HG02970 (cell line): ENCODE measurements at regions not wholly inside any gene's neighbourhood (a gene's known extent, or its start where the extent isn't known, plus 50 kb on each side); places are given as distances from the start of the nearest gene placed in this dataset.

Experiments
- ATAC-seq: cut with Tn5 transposase; IDR thresholded peaks from one replicate; pipeline ENCODE4 v1.9.1; 2021; ENCODE audit warnings: mild to moderate bottlenecking, moderate library complexity, moderate number of reproducible peaks; ENCODE audit not compliant: unreplicated experiment, low FRiP score

DNA sequence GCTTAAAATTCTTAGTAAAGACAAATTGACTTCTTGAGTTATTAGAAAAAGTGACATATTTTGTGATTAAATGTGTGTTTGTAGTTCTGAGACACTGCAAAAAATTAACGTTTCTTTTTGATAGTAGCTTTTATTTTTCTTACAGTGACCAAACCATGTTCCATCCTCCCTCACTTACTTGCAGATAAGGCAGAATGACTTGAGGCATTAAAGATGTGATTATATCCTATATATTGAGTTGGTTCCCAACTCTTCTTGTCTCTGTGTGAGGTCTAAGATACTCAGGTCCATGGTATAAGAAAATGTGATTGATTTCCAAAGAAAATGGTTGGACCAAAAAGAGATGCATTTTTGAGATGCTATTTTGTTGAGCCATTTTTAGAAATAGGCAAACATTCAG is 238.3 kb upstream of the NR2F2 start:
- no peak for ATAC-seq

DNA sequence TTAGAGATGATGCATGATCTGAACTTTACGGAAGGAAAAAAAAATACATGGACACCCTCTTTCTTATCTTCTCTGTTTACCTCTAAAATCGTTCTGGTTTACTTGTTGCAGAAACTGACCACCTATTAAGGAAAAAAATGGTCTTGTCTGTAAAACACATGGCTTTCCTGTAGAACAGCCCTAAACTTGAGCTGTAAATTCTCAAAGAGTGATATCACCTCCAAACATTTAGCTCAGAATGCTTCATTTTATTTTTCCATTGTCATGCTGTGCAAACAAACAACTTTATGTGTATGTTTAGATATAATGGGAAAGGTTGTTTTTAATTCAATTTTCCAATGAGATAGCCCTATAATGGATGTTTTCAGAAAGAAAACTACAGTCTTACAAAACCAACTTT is 237.4 kb upstream of the NR2F2 start:
- no peak for ATAC-seq

DNA sequence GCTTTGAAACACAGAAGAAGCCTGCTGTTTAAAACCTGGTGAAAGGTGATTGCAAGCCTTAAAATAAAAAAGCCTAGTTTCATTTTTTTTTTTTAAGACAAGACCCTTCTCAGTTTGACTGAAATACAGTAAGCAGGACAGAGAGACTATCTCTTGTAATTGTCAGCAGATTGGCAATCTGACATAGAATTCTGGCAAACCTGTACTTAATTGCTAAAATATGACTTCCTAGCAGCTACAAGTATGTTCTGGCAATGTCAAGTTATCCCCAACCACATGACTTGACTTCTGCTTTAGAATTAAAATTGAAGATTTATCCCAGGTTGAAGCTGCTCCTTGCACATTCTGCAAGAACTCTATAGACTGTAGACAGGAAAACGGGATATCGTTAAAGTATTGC is 232.8 kb upstream of the NR2F2 start:
- no peak for ATAC-seq

DNA sequence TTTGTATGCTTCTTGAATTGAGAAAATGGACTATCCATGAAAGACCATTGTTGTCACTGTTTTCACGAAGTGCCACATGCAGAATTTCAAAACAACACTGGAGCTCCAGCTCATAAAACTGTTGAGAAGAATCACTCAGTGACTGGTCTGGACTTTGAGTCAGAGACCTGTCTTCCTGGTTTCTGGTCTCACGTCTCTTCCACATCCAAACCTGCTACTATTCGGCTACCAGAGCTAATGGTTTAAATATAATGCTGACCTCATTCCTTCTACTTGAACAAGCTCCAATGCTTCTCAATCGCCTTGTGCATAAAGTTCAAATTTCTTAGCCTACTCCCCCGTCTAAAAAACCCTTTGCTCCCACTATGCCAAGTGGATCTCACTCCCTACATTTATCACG is 227.9 kb upstream of the NR2F2 start:
- ATAC-seq, result no peak

DNA sequence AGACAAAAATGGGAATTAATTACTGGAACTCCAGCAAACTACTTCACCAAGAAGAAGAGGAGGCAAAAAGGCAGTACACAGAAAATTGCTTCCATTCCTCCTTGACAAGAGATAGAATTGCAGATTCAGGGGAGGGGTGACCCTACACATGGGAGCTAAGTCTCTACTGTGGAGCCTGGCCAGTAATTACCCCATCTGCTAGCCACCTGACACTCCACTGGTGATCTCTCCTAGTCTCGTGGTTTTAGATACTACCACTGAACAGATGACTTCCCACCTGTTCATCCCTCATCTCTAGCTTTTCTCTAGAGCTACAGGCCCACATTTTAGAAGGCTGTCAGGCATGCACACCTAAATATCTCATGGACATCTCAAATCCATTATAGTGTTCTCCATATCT is 224.3 kb upstream of the NR2F2 start:
- ATAC-seq, result no peak

DNA sequence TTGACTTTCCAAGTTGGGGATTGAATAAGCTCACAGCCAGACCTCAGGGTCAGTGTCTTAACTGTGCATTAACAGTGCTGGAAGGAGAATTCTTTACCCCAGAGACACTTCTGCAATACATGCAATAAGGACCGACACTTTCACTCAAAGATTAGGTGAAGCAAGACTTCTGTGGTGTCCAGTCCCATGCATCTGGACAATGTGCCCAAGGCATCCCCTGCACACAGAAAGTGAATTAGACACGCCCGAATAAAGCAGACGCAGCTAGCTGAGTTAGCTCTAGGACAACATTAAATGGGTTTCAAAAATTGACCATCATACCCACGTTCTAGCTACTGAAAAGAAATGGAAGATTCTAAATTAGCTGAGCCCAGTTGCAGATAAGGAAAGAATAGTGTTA is 223.9 kb upstream of the NR2F2 start:
- no peak for ATAC-seq

DNA sequence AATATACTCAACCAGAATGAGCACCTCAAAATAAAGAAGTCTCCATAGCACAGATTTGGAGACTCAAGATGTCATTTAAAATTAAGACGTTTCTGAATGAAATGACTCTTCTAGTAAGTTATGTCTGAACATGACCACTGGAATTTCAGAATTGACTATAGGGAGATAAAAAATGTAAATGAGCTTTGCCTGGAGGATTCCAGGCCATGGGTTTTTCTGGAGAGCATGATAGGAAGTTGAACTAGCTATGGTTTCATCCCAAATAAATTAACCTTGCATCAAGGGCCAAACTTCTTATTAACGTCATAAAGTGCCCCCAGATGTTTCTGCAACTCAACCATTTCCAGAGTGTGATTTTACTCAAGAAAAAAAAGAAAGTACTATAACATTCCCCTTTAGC is 222.6 kb upstream of the NR2F2 start:
- ATAC-seq, result no peak

DNA sequence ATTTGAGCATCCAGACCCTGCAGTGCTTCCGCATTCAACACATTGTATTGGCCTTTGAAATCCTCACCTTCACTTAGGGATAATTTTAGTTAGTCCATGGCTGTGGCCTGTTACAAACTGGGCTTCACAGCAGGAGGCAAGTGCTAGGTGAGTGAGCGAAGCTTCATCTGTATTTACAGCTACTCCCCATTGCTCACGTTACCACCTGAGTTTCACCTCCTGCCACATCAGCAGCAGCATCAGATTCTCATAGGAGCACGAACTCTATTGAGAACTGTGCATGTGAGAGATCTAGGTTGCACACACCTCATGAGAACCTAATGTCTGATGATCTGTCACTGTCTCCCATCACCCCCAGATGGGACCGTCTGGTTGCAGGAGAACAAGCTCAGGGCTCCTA is 222.1 kb upstream of the NR2F2 start:
- ATAC-seq, result no peak

DNA sequence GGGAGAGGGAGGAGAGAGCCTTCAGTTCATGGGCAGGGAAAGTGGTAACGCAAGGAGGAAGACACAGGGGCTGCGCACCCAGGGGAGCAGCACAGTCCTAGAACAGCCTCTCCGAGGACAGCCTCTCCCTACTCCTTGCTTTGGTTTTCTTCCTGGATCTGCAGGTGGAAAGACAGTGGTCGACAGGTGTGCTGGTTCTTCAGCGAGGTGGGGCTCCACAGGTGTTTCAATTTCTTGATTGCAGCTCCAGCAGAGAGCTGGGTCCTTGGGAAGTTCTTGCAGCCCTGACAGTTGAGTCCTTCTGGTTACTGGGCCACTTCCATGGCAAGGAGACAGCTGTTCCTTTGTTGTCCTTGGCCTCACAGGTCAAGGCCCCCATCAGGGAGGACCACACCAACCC is 220.7 kb upstream of the NR2F2 start:
- ATAC-seq, result no peak

DNA sequence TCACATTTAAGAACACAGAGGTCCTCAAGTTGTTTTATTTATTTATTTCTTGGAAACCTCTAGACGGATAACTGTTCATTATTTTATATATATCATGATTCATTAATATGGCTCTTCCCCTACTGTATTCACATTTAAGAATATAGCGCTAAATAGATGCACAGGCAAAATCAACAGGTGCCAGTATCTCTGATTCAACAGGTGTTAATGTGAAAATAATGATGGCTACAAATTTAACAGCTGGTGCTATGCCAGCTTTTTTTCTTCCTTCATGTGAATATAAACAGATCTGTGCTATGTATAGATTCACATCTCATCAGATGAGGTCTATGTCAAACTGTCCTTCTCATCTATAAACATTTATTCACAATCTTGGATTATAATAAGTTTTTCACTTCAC is 218.5 kb upstream of the NR2F2 start:
- ATAC-seq, result no peak

DNA sequence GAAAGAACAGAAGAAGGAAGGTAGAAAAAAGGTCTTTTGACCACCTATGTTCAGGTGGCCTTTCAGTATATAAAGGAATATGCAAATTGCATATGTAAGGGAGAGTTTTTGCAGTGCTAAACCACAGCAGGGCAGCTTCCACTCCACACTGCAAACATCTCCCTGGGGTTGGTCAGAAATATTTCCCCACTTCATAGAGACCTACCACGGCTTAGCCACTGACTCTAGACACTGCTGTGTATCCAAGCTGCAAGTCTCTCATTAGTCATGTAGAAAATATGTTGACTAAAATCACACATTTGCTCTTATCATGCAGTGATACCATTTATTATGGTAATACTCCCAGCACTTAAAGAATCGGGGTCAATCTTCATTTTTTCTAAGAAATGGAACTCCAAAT is 214.9 kb upstream of the NR2F2 start:
- ATAC-seq, result no peak

DNA sequence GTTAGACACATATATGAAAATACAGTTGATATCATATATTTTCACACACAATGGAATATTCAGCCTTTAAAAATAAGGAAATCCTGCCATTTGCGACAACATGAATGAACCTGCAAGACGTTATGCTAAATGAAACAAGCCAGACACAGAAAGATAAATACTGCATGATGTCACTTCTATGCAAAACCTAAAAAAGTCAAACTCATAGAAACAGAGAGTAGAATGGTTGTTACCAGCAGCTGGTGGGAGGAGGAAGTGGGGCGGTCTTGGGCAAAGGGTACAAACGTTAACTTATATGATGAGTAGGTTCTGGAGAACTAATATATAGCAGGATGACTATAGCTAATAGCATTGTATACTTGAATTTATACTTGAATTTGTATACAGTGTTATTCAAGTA is 213.2 kb upstream of the NR2F2 start:
- ATAC-seq, result no peak

DNA sequence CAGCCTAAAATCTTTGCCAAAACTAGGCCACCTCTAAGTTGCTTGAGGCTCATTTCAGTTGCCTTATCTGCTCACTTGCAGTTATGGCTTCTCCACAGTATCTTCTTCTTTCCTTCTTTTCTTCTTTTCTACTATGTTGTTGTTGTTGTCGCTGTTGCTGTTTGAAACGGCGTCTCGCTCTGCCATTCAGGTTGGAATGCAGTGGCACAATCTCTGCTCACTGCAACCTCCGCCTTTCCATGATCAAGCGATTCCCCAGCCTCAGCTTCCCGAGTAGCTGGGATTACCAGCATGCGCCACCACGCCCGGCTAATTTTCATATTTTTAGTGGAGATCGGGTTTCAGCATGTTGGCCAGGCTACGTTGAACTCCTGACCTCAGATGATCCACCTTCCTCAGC is 210.8 kb upstream of the NR2F2 start:
- ATAC-seq, result no peak

DNA sequence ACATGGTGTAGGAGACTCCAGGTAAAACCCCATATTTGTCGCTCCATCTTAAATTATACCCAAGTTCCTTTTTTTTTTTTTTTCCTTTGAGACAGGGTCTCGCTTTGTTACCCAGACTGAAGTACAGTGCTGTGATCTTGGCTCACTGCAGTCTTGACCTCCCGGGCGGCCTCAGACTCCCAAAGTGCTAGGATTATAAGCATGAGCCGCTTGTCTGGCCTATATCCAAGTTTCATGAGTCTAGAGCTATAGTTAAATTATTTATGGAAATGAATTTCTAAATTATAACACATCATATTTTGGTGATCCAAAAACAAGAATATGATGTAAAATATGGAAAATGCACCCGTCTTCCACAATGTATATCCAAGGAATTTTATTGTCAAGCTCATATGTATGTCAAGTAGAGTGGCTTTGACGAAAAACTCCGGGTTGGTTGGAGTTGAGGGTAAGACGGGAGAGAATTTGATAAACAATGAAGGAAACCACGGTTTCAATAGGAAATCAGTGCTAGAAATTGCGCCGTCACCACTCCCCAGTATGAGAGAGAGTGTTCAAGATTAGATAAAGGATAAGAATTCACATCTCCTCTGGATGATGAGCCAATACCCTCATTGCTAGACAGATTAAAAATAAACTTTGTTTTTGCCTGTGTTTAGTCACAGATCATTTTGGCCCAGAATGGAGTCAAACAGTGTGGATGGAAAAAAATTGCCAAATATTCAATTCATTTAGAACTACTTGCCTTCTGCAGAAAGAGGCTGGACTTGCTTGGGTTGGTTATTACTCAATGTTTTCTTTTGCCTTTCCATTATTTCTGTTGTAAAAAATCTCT is 209.2 kb upstream of the NR2F2 start:
- no peak for ATAC-seq

DNA sequence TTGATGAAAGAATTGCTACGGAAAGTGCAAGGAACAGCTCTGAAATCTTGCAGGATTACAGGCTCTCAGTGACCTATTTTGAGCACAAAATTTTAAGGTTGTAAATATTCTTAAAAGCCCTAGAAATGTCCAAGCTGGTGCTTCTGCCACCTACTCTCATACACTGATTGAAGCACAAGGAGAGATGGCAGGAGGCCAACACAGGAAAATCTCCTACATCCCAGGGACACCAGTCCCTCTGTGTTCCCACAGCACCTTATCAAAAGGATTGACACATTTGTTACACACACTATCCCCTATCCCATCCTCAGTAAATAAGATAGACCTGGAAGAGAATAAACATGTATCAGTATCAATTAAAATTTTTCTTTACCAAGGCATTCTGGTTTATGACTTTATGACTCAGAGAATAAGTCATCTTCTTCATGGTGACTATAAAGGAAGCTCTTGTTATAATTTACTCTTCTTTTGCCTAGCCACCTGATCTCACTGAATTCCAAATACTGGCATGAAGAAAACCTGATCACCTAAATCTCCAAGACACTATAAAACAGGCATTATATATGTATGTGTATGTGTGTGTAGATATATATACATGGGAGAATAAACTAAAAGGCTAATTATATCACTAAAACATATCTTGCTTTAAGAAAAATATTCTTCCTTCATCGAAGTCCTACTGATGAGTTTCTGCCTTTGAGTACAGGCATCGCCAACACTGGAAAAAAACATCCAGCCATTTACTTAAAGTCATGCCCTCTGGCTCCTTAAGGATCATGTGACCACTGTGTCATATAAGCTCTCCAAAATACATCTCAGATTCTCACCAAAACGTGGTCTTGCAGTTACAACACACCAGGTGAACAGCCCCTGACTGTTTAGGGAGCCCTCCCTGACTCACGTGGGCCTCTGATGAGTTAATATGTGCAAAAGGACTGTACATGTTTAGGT is 208.1 kb upstream of the NR2F2 start:
- no peak for ATAC-seq

DNA sequence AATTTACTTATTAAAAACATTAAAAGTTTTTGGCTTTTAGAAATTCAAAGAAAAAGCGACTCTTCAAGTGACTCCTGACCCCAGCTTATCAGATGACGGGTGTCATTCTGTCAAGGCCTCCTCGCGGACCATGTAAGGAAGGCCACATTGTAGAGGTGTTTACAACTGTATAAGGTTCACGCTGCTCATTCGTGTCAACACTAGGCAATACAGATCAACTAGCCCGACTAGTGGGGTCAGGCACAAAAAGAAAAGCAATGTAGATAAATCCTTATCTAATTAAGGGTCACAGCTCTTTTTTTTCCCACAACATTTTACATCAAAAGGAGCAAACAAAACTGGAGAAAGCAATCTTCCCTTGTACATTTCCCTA is 207.5 kb upstream of the NR2F2 start:
- ATAC-seq, result no peak

DNA sequence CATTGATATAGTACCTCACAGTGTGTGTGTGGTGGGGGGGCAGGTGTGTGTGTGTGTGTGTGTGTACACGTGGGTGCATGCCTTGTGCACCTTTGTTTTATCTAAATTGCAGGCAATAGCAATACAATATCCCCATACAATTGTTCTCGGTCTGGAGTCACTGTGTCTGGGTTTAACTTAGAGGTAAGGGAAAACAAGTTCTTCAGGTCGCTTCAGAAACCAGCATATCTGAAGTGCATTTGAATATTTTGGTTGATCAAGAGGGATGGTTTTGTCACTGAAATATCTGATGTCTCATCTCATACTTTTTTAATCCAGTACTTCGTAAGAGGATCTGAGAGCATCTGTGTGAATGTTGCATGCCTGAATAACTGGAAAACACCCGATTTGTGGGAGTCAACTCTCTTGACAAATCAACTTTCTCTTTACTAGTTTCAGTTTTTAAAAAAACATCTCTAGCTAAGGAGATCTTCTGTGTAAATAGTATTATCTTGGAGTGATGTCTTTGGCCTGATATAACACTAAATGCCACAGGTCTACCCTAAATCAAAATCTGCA is 206.8 kb upstream of the NR2F2 start:
- ATAC-seq, result no peak

DNA sequence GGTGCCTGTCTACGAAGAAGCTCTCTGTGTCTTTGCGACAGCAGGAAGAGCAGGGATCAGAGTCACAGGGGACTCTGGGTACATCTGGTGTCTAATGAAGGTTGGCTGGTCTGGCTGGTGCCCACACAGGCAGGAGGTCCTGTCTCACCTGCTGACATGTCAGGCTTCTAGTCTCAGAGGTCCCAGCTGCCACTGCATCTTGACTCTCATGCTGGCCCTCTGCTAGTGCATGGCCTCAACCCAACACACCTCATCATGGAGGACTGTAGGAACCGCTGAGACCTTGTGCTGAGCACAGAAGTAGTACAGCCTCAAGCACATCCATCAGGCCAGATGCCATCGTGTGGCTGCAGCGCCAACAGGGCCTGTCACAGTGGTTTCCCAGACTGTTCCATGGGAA is 206.1 kb upstream of the NR2F2 start:
- no peak for ATAC-seq

DNA sequence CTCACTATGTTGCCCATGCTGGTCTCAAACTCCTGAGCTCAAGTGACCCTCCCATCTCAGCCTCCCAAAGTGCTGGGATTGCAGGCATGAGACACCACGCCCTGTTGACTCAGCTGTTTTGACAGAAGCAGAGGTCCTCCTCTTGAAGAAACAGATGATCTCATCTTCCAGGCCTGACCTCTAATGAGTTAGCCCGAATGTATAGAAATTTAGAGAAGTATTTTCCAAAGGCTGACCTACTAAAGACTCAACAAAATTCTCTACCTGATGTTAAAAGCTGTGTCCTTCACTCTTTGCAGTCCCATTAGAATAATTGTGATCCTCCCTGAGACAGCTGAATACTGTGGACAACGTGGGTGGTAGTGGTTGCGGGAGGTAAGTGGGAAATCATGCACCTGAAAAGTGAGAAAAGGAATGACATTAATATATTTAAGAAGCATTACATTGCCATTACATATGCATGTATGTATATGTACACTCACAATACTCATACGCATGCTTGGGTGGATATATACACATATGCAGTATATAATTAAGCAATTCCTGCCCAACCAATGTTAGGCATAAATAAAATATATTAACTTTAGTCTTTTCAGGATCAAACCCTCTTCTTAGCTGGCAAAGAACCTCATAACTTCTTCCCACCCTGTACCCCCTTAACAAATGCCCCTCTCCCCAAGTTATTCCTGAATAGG is 204.6 kb upstream of the NR2F2 start:
- ATAC-seq, result no peak

DNA sequence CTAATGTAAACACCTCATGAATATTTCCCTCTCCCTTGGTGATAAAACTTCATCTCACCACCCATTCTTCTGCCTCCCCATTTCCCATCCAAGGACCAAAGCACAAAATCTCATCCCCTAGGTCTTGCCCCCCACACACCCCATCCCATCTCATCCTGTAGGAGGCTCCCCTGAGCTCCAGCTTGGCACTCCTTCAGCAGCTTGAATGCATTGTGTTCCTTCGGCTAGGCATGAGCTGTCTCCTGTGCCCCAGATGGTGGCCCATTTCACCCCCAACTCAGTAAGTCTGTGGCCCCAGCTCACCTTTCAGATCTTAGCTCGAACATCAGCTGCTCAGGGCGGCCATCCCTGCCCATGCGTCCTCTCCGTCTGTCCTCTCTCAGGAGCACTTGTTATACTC is 203.6 kb upstream of the NR2F2 start:
- ATAC-seq, result no peak

DNA sequence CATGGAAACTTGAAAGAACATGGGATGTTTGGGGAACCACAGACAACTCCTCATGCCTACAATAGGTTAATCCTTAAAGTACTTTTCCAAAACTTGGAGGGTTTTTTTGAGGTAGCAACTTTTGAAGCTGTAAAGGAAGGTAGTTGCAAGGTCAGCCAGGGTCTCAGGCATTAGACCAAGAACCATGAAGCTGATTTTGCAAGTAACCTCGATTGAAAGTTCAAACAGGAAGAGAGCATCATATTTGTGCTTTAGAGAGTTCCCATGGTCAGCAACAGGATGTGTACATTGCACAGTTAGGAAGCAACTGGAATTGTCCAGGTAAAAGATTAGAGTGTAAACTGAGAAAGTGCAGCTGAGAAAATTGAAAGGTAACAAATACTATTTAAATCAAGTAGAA is 199.8 kb upstream of the NR2F2 start:
- no peak for ATAC-seq
